HUES48 (cell line): ENCODE measurements at regions not wholly inside any gene's neighbourhood (a gene's known extent, or its start where the extent isn't known, plus 50 kb on each side); places are given as distances from the start of the nearest gene placed in this dataset.

Experiments
- H3K27ac ChIP-seq: one replicate; pipeline ENCODE4 v1.7.0; 2013; ENCODE audit warnings: low read depth, low read length, inconsistent platforms
- H3K27me3 ChIP-seq: 2 replicates; pipeline ENCODE4 v1.6.1; 2013; ENCODE audit warnings: mild to moderate bottlenecking, low read length; ENCODE audit not compliant: control insufficient read depth, insufficient read depth
- H3K36me3 ChIP-seq: 2 replicates; pipeline ENCODE4 v1.6.1; 2013; ENCODE audit warnings: low read length; ENCODE audit not compliant: control insufficient read depth, insufficient read depth
- H3K4me1 ChIP-seq: 2 replicates; pipeline ENCODE4 v1.6.1; 2013; ENCODE audit warnings: mild to moderate bottlenecking, low read length; ENCODE audit not compliant: control insufficient read depth, insufficient read depth
- H3K4me3 ChIP-seq: 2 replicates; pipeline ENCODE4 v1.5.1; 2013; ENCODE audit warnings: mild to moderate bottlenecking, low read depth, low read length
- H3K9ac ChIP-seq: 2 replicates; pipeline ENCODE4 v1.6.1; 2013; ENCODE audit warnings: mild to moderate bottlenecking, low read depth, low read length, moderate library complexity
- H3K9me3 ChIP-seq: 2 replicates; pipeline ENCODE4 v1.6.1; 2013; ENCODE audit warnings: low read length; ENCODE audit not compliant: control insufficient read depth, insufficient read depth

DNA sequence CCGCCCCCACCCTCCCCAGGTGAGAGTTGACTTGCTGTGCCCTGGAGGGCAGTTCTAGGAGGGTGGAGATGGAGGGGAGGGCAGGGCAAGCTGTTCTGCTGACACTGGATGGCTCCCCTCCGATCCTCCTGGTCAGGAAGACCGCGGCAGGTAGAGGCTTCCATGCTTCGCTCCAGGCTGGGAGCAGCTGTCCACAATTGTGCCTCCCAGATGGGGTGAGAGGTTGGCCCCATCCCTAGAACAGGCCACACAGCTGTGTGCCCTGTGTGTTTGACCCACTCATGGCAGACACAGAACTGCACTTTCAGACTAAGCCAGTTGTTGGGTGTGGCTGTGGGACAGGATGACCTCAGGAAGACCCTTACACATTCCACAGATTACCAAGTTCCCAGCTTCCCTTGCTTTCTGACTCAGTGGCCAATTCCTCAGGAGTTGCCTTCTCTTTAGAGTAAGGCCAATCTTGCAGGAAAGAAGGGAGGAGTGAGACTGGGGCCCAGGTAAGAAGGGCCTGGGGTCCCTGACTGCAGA is 72.1 kb upstream of the HSPA9 start:
- no peaks in the 10 kb centered on the region for H3K36me3 ChIP-seq
- no peak overlapping the region for H3K9ac ChIP-seq
- no peaks in the 10 kb centered on the region for H3K27me3 ChIP-seq
- no peaks in the 10 kb centered on the region for H3K9me3 ChIP-seq
- H3K27ac ChIP-seq, result no peak overlapping the region
- H3K4me1 ChIP-seq, result peaks cover 33% of the 10 kb centered on the region
- H3K4me3 ChIP-seq, result no peak overlapping the region

DNA sequence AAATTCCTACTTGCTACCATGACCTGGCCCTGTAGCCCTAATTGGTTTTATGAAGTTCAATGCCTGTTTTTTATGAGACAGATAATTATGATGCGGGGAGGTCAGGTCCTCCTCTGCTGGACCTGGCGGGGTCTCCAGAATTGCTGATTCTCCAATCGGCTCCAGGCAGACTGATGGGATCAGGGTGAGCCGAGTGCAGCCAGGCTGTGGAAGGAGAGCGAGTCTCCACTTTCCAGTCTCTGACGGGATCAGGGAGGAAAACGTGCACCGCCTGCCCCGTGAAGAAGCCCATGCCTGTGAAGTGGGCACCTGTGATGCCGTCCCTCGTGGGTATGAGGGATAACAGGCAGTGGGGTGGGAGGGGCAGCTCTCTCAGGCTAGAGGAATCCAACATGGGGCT is 71.5 kb upstream of the HSPA9 start:
- H3K27me3 ChIP-seq, result no peaks in the 10 kb centered on the region

DNA sequence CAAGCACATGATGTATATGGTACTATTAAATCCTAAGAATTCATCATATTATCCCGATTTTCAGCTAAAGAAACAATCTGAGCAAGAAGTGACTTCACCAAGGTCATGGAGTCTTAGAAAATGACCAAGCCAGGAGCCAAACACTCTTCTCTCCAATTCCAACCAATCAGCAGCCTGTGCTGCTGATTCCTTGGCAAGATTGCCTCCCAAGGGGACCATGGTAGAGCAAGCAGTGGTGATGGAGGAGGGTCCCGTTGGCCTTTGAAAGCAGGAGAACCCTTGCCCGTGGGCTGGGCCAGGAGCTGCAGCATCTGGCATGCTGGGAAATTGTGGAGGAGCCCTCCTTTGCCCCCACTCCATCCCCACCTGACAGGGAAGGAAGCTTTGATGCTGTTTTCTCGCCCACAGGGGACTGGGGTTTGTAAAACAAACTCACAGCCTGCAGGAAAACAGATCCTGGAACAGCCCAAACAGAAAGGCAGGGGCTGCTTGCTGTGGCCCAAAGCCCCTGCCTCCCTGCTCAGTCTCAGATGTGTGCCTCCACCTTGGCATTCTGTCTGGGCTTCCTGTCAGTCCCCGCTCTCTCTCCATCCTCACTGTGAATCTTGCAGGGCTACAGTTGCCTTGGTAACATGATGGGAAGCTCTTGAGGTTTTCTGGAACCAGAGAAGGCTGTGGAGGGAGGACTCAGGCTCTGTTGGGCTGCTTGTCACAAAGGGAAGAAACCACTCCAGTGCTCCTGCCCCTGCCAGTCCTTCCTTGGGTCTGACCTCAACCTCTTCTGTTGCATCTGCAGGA is 70.8 kb upstream of the HSPA9 start:
- H3K4me1 ChIP-seq, result peaks cover 35% of the 10 kb centered on the region
- no peak overlapping the region for H3K9ac ChIP-seq
- no peaks in the 10 kb centered on the region for H3K36me3 ChIP-seq
- H3K27ac ChIP-seq, result no peak overlapping the region
- H3K4me3 ChIP-seq, result no peak overlapping the region
- no peaks in the 10 kb centered on the region for H3K27me3 ChIP-seq
- no peaks in the 10 kb centered on the region for H3K9me3 ChIP-seq

More for the DNA sequence above, 71.5 kb upstream of the HSPA9 start:
- Histone ChIP-seq H3K36me3 (no peaks in the 10 kb centered on the region), H3K4me3 (no peak overlapping the region), H3K4me1 (peaks cover 34% of the 10 kb centered on the region), H3K9ac (no peak overlapping the region), H3K27ac (no peak overlapping the region), H3K9me3 (no peaks in the 10 kb centered on the region)

DNA sequence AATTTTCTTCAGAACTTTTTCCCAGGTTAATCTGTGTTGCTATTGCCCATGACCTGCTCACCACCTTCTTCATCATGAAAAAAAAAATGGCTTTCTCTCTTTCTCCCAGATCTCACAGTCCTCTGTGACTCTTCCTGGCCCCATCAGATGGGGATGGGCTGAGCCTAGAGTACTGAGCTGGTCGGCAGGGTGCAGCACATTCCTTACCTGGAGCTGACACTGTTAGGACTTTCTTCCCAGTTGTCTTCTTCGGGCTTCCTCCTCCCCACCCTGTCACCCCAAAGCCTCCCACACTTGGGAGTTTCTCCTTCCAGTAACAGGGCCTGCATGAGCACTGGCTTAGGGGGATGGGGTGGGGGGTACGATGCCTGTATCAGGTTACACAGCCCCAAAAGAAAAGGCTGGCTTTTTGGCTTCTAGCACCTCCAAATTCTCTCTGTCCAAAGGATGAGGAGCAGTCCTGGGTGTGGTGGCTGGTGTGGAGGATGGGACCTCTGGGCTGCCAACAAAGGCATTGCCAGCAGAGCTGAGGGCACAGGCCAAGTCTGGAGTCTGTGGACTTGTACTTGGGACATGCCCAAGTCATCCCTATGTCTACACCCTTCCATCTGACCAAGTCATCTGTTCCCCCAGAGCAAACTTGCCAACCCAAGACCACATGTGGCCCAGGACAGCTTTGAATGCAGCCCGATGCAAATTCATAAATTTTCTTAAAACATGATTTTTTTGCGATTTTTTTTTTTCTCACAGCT is 68.0 kb upstream of the HSPA9 start:
- Histone ChIP-seq H3K36me3 (no peaks in the 10 kb centered on the region), H3K9me3 (no peaks in the 10 kb centered on the region), H3K4me3 (no peak overlapping the region), H3K4me1 (peaks cover 15% of the 10 kb centered on the region), H3K27ac (no peak overlapping the region), H3K27me3 (no peaks in the 10 kb centered on the region), H3K9ac (no peak overlapping the region)

DNA sequence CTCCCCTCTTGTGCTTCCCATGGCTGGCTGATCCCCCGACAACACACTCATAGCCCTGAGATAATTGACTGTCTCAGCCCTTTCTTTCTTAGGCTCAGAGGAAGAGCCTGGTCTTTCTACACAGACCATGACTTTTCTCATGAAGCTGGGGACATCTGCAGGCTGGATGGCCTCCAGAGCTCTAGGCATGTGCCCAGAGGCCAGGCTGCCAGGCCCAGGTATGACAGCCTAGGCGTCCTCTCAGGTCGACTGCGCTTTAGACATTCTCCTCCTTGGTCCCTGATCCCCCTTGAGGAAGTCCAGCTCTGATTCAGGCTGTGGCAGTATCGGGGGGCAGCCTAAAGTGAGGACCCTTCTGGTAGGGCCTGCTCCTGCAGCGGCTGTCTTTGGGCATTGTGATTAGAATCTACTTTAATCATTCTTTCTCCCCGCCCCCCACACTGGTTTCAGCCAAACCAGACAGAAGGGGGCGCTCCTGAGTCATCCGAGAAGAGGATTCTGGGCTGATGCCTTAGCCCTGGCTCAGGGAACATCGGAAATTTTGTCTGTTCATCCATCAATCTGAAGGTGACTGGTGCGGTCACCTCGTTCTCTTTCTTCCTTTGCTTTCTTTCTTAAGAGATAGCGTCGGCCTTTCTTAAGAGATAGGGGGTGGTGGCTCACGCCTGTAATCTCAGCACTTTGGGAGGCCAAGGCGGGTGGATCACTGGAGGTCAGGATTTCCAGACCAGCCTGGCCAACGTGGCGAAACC is 66.5 kb upstream of the HSPA9 start:
- Histone ChIP-seq H3K36me3 (no peaks in the 10 kb centered on the region), H3K27ac (no peak overlapping the region), H3K9me3 (no peaks in the 10 kb centered on the region), H3K4me3 (no peak overlapping the region), H3K9ac (no peak overlapping the region), H3K4me1 (peaks cover 11% of the 10 kb centered on the region), H3K27me3 (no peaks in the 10 kb centered on the region)

DNA sequence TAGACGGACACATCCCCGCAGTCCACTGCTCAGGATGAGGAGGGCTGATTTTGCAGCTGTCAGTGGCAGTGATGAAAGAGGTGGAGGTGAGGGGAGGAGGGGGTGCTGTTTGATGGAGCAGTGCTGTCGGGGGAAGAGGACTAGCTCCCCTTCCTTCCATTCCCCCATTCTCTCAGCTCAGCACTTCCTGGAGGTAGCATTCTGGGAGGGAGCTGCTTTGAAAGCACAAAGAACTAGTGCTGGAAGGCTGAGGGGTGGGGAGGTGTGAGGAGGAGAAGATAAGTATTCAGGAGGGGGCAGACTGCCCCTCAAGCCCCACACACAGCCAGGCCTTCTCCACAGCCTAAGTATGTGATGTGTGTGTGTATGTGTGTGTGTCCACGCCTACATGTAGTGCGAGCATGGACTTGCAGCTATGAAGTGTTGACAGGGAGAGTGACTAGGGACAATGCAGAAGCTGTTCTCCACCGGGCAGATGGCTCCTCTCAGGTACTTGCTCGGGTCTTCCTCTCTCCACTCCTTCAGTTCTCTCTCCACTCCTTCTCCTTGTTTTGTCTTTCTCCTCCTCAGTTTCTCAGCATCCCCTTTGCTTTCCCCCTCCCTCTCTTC is 65.5 kb upstream of the HSPA9 start:
- Histone ChIP-seq H3K27me3 (no peaks in the 10 kb centered on the region), H3K4me1 (peaks cover 11% of the 10 kb centered on the region), H3K27ac (no peak overlapping the region), H3K36me3 (no peaks in the 10 kb centered on the region), H3K9ac (no peak overlapping the region), H3K9me3 (no peaks in the 10 kb centered on the region), H3K4me3 (no peak overlapping the region)

DNA sequence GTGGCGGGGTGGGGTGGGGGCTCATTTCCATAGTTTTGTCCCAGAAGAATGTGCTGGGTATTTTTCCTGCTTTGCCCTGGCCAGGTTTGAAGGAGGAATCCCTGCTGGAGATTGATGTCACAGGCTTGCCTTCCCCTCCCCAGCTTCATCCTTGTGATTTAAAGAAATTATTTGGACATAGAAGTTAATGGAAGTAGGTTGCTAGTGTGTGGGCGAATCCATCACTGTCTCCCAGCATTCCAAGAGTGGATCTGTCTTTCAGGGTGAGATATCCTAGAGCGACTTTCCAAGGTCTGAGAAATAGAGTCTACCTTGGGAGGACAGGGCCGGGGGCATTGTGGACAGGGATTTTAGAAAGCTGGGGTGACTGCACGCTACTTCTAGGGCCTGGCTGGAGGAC is 64.9 kb upstream of the HSPA9 start:
- Histone ChIP-seq H3K4me1 (peaks cover 11% of the 10 kb centered on the region), H3K36me3 (no peaks in the 10 kb centered on the region), H3K27ac (no peak overlapping the region), H3K4me3 (no peak overlapping the region), H3K9me3 (no peaks in the 10 kb centered on the region), H3K9ac (no peak overlapping the region), H3K27me3 (no peaks in the 10 kb centered on the region)

DNA sequence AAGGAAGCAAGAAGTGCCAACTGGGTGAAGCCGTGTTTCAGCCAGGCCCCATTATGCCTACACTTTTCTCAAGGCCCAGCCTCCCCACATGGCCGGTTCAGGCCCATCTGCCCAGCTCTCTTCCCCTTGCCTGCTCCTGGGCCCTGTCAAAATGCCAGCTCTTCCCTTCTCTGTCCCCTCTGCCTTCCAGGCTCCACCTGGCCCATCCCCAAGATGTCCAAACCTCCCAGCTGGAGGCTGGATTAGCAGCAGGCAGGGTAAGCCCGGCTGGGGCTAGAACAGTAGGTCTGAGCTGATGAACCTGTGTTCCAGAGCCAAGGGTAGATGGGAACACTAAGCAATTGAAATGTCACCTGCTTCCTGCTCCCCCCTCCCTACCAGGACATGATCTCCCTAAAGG is 64.1 kb upstream of the HSPA9 start:
- Histone ChIP-seq H3K9me3 (no peaks in the 10 kb centered on the region), H3K4me3 (no peak overlapping the region)

DNA sequence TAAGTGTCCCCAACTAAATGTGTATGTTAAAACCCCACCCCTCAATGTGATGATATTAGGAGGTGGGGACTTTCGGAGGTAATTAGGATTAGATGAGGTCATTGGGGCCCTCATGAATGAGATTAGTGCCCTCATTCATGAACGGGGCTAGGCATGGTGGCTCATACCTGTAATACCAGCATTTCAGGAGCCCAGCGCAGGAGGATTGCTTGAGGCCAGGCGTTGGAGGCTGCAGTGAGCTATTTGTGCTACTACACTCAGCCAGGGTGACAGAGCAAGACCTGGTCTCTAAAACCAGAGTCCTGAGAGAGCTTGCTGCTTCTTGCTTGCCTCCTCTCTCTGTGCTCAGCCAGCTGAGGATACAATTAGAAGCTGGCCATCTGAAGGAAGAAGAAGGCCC is 62.1 kb upstream of the HSPA9 start:
- H3K4me3 ChIP-seq, result no peak overlapping the region

More for the DNA sequence above, 64.1 kb upstream of the HSPA9 start:
- no peak overlapping the region for H3K27ac ChIP-seq
- peaks cover 11% of the 10 kb centered on the region for H3K4me1 ChIP-seq
- no peaks in the 10 kb centered on the region for H3K27me3 ChIP-seq
- no peaks in the 10 kb centered on the region for H3K36me3 ChIP-seq
- no peak overlapping the region for H3K9ac ChIP-seq

DNA sequence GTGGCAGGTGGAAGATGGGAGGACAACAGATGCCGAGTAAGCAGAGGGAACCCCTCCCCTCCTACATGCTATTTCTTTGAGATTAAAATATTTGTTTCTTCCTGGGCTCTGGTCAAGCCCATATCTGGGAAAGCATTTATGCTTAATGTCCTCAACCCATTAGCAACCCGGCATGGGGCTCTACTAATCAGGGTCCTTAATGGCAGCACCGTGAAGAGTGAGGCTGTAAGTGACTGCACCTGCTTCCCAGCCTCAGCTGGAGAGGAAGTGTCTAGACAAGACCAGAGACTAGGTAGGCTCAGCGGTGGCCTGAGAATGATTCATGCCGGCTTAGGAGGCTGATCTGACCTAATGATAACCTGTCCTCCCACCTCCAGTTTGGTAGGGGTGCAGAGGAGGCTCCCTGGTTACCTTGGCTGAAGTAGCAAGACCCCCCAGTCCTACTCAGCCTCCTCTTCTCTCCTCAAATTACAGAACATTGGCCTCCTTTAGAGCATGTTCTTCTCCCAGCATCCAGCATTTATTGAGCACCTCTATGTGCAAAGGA is 61.3 kb upstream of the HSPA9 start:
- H3K4me1 ChIP-seq, result peaks cover 7% of the 10 kb centered on the region
- no peaks in the 10 kb centered on the region for H3K27me3 ChIP-seq
- H3K9me3 ChIP-seq, result no peaks in the 10 kb centered on the region
- H3K4me3 ChIP-seq, result no peak overlapping the region
- H3K36me3 ChIP-seq, result no peaks in the 10 kb centered on the region
- no peak overlapping the region for H3K9ac ChIP-seq
- no peak overlapping the region for H3K27ac ChIP-seq

More for the DNA sequence above, 62.1 kb upstream of the HSPA9 start:
- no peaks in the 10 kb centered on the region for H3K27me3 ChIP-seq
- no peaks in the 10 kb centered on the region for H3K36me3 ChIP-seq
- no peak overlapping the region for H3K9ac ChIP-seq
- H3K9me3 ChIP-seq, result no peaks in the 10 kb centered on the region
- no peak overlapping the region for H3K27ac ChIP-seq
- peaks cover 10% of the 10 kb centered on the region for H3K4me1 ChIP-seq
